Neural crest cell (in vitro differentiated cells): ENCODE measurements at regions not wholly inside any gene's neighbourhood (a gene's known extent, or its start where the extent isn't known, plus 50 kb on each side); places are given as distances from the start of the nearest gene placed in this dataset.

Experiments
- DNase-seq: peaks from one replicate; pipeline ENCODE4 v3.0.0; 2021; ENCODE audit warnings: low read depth, mixed read lengths, low spot score
- H3K27ac Mint-ChIP-seq: one replicate; pipeline ENCODE4 v1.8.0; 2021; ENCODE audit warnings: mild to moderate bottlenecking, mixed read lengths; ENCODE audit not compliant: unreplicated experiment
- H3K27me3 Mint-ChIP-seq: 2 replicates; pipeline ENCODE4 v1.8.0; 2021; ENCODE audit warnings: low read depth, mild to moderate bottlenecking, mixed read lengths
- H3K36me3 Mint-ChIP-seq: 2 replicates; pipeline ENCODE4 v1.8.0; 2021; ENCODE audit warnings: low read depth, mild to moderate bottlenecking, mixed read lengths
- H3K4me1 Mint-ChIP-seq: 2 replicates; pipeline ENCODE4 v1.8.0; 2021; ENCODE audit warnings: mixed read lengths
- H3K4me3 Mint-ChIP-seq: one replicate; pipeline ENCODE4 v1.8.0; 2021; ENCODE audit warnings: mild to moderate bottlenecking, mixed read lengths
- H3K9me3 Mint-ChIP-seq: 2 replicates; pipeline ENCODE4 v1.8.0; 2021; ENCODE audit warnings: mixed read lengths
- CTCF ChIP-seq: fragments of 200-600 bp; sonication (generic); conservative IDR thresholded peaks from 2 replicates; pipeline ENCODE4 v1.5.0; 2021; ENCODE audit warnings: antibody characterized with exemption, mild to moderate bottlenecking

- no peaks in the 10 kb centered on the region for H3K36me3 Mint-ChIP-seq
- no peak overlapping the region for H3K4me3 Mint-ChIP-seq
- no peak for TF ChIP-seq CTCF
- no peak overlapping the region for H3K27ac Mint-ChIP-seq
- DNase-seq, result no peak
- peaks cover 5% of the 10 kb centered on the region for H3K9me3 Mint-ChIP-seq
- peaks cover 54% of the 10 kb centered on the region for H3K27me3 Mint-ChIP-seq
- no peaks in the 10 kb centered on the region for H3K4me1 Mint-ChIP-seq
Observed at GRCh38 chr16:86170720-86171119, 271.8 kb downstream of the IRF8 start.

GRCh38 chr16:86171329-86171728 lies 272.4 kb downstream of the IRF8 start:
- peaks cover under 1% of the 10 kb centered on the region for H3K9me3 Mint-ChIP-seq
- H3K36me3 Mint-ChIP-seq, result no peaks in the 10 kb centered on the region
- no peaks in the 10 kb centered on the region for H3K4me1 Mint-ChIP-seq
- H3K27me3 Mint-ChIP-seq, result peaks cover 58% of the 10 kb centered on the region
- no peak for TF ChIP-seq CTCF
- H3K4me3 Mint-ChIP-seq, result no peak overlapping the region
- H3K27ac Mint-ChIP-seq, result no peak overlapping the region
- no peak for DNase-seq

- Mint-ChIP-seq H3K36me3 (no peaks in the 10 kb centered on the region), H3K9me3 (no peaks in the 10 kb centered on the region), H3K27me3 (peaks cover 53% of the 10 kb centered on the region), H3K4me3 (no peak overlapping the region), H3K4me1 (no peaks in the 10 kb centered on the region), H3K27ac (no peak overlapping the region)
- DNase-seq, result no peak
- no peak for TF ChIP-seq CTCF
Observed at GRCh38 chr16:86175816-86176215, 276.9 kb downstream of the IRF8 start.

GRCh38 chr16:86176462-86176861 lies 277.5 kb downstream of the IRF8 start:
- TF ChIP-seq CTCF, result no peak
- no peak for DNase-seq
- Mint-ChIP-seq H3K27ac (no peak overlapping the region), H3K36me3 (no peaks in the 10 kb centered on the region), H3K9me3 (no peaks in the 10 kb centered on the region), H3K4me3 (no peak overlapping the region), H3K27me3 (peaks cover 53% of the 10 kb centered on the region), H3K4me1 (no peaks in the 10 kb centered on the region)

GRCh38 chr16:86180244-86180643 lies 281.3 kb downstream of the IRF8 start:
- H3K36me3 Mint-ChIP-seq, result no peaks in the 10 kb centered on the region
- DNase-seq, result no peak
- H3K27ac Mint-ChIP-seq, result no peak overlapping the region
- H3K4me1 Mint-ChIP-seq, result no peaks in the 10 kb centered on the region
- no peak overlapping the region for H3K4me3 Mint-ChIP-seq
- TF ChIP-seq CTCF, result no peak
- peaks cover 46% of the 10 kb centered on the region for H3K27me3 Mint-ChIP-seq
- no peaks in the 10 kb centered on the region for H3K9me3 Mint-ChIP-seq

GRCh38 chr16:86180780-86181179 lies 281.8 kb downstream of the IRF8 start:
- H3K4me1 Mint-ChIP-seq, result no peaks in the 10 kb centered on the region
- H3K36me3 Mint-ChIP-seq, result no peaks in the 10 kb centered on the region
- DNase-seq, result no peak
- no peak overlapping the region for H3K4me3 Mint-ChIP-seq
- H3K27ac Mint-ChIP-seq, result no peak overlapping the region
- TF ChIP-seq CTCF, result no peak
- peaks cover 46% of the 10 kb centered on the region for H3K27me3 Mint-ChIP-seq
- H3K9me3 Mint-ChIP-seq, result no peaks in the 10 kb centered on the region
